ENCODE measurements at regions not wholly inside any gene's neighbourhood (a gene's known extent, or its start where the extent isn't known, plus 50 kb on each side); places are given as distances from the start of the nearest gene placed in this dataset.

- ATAC-seq (ENCODE audit: poor library complexity) (no peak), DNase-seq (no peak)
- intact Hi-C loops (cut with DNase I), result no loop called here
Measured at GRCh38 chr3:163953526-163953925, 1124.8 kb downstream of the SI start.

DNA sequence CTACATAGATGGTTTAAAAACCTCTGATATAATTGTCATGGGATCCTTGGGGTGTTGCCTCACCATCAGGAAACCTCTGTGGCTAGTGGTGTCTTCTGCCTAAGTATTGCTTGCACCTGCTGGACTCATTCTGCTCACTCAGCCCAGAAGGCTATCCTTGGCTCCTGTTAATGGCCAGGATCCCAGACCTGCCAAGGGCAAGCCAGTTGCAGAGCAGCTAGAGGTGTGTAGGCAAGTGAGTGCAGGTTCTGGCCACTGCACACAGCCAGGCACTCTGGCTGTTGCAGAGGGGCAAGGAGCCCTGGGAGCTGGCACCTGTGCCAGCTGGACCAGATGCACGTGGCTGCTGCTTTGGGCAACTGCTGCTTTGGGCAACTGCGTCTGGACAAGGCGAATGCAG is 1125.8 kb downstream of the SI start:
- ATAC-seq (ENCODE audit: poor library complexity) (no peak), DNase-seq (no peak)
- intact Hi-C loops (cut with DNase I), result no loop called here

DNA sequence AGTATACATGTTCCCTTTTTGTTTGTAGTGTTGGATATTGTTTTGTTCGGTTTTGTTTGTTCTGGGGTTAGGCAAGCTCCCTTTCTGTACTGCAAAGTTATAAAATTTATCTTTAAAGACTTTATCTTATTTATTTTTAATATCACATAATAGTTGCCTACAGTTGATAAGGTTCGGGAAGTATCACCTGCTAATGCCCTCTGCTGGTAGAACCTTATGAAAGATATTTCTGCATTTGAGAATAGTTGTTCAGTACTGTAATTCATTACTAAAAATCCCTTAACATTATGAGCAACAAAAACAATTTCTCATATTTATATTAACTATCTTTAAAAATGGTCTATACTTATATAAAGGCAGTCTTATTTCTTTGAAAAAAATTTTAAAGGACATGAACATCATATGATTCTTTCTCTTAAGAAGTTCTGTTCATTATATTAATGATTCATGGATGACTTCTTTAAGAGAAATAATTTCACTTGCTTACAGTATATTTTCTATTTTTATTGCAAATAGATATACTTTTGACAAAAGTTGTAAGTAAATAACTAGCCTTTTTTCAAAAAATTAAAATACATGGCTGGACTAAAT is 1126.8 kb downstream of the SI start:
- no peak for DNase-seq
- no peak for ATAC-seq (ENCODE audit: poor library complexity)
- intact Hi-C loops (cut with DNase I), result no loop called here

DNA sequence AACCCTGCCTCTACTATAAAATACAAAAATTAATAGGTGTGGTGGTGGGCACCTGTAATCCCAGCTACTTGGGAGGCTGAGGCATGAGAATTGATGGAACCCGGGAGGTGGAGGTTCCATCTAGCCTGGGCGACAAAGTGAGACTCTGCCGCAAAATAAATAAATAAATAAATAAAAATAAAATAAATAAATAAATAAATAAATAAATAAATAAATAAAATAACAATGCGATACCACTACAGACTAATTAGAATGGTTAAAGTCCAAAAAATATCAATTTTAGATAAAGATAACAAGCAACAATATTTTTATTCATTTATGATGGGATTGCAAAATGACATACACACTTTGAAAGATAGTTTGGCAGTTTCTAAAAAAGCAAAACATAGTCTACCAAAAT is 1131.5 kb downstream of the SI start:
- DNase-seq, result no peak
- intact Hi-C loops (cut with DNase I), result no loop called here
- no peak for ATAC-seq (ENCODE audit: poor library complexity)

- intact Hi-C loops (cut with DNase I), result no loop called here
- ATAC-seq (ENCODE audit: poor library complexity) (no peak), DNase-seq (no peak)
Measured at GRCh38 chr3:163943664-163944063, 1134.6 kb downstream of the SI start.

GRCh38 chr3:163939926-163940325 is 1138.4 kb downstream of the SI start:
- DNase-seq, result no peak
- intact Hi-C loops (cut with DNase I), result no loop called here
- no peak for ATAC-seq (ENCODE audit: poor library complexity)

- ATAC-seq (ENCODE audit: poor library complexity) (no peak), DNase-seq (no peak)
- intact Hi-C loops (cut with DNase I), result no loop called here
Measured at GRCh38 chr3:163936543-163936942, 1141.8 kb downstream of the SI start.

GRCh38 chr3:163935411-163935810 is 1142.9 kb downstream of the SI start:
- ATAC-seq (ENCODE audit: poor library complexity), result no peak
- DNase-seq, result no peak
- intact Hi-C loops (cut with DNase I), result no loop called here

- intact Hi-C loops (cut with DNase I), result no loop called here
- ATAC-seq (ENCODE audit: poor library complexity) (no peak), DNase-seq (no peak)
Measured at GRCh38 chr3:163929069-163929652, 1149.1 kb downstream of the SI start.

GRCh38 chr3:163927521-163927920 is 1150.8 kb downstream of the SI start:
- DNase-seq (no peak), ATAC-seq (ENCODE audit: poor library complexity) (no peak)
- intact Hi-C loops (cut with DNase I), result no loop called here

GRCh38 chr3:163924600-163924999 is 1153.7 kb downstream of the SI start:
- no peak for DNase-seq
- intact Hi-C loops (cut with DNase I), result no loop called here
- ATAC-seq (ENCODE audit: poor library complexity), result no peak

- ATAC-seq (ENCODE audit: poor library complexity) (no peak), DNase-seq (no peak)
- intact Hi-C loops (cut with DNase I), result no loop called here
Measured at GRCh38 chr3:163919154-163919553, 1159.1 kb downstream of the SI start.

DNA sequence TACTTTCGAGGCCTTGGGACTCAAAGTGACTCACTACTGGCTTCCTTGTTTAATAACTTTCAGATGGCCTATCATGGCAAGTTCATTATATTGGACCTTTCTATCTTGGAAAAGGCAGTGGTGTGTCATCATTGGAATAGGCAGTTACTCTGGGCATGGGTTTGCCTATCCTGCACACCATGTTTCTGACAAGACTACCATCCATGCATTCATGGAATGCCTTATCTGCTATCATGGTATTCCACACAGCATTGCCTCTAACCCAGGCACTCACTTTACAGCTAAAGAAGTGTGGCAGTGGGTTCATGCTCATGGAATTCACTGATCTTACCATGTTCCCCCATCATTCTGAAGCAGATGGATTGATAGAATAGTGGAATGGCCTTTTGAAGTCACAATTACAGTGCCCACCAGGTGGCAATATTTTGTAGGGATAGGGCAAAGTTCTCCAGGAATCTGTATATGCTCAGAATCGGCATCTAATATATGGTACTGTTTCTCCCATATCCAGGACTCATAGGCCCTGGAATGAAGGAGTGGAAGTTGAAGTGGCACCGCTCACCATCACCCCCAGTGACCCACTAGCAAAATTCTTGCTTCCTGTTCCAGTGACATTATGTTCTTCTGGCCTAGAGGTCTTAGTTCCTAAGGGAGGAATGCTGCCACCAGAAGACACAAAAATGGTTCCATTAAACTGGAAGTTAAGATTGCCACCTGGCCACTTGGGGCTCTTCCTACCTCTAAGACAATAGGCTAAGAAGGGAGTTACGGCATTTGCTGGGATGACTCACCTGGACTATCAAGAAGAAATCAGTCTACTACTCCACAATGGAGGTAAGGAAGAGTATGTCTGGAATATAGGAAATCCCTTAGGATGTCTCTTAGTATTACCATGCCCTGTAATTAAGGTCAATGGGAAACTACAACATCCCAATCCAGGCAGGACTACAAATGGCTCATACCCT is 1161.4 kb downstream of the SI start:
- DNase-seq (no peak), ATAC-seq (ENCODE audit: poor library complexity) (no peak)
- intact Hi-C loops (cut with DNase I), result no loop called here

DNA sequence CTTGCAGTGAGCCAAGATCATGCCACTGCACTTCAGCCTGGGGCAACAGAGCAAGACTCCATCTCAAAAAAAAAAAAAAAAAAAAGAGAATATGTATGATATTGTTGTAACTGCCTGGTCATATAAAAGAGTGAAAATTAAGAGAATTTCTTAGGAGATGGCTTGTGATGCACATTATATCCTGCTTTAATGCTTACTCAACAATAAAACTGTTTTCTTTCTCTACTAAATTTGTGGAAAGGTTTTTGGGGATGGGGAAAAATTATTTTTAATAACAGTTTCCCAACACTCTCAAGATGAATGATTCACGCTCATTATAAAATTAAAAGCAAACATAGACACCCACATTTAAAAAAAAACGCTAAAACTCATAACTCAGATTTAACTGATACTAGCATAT is 1163.0 kb downstream of the SI start:
- DNase-seq, result no peak
- ATAC-seq (ENCODE audit: poor library complexity), result no peak
- intact Hi-C loops (cut with DNase I), result no loop called here

- ATAC-seq (ENCODE audit: poor library complexity) (no peak), DNase-seq (no peak)
- intact Hi-C loops (cut with DNase I), result no loop called here
Measured at GRCh38 chr3:163914567-163914966, 1163.7 kb downstream of the SI start.

GRCh38 chr3:163891771-163892170 is 1186.5 kb downstream of the SI start:
- intact Hi-C loops (cut with DNase I), result no loop called here
- ATAC-seq (ENCODE audit: poor library complexity), result no peak
- DNase-seq, result no peak

GRCh38 chr3:163890661-163891060 is 1187.6 kb downstream of the SI start:
- DNase-seq (no peak), ATAC-seq (ENCODE audit: poor library complexity) (no peak)
- intact Hi-C loops (cut with DNase I), result no loop called here

- DNase-seq (no peak), ATAC-seq (ENCODE audit: poor library complexity) (no peak)
- intact Hi-C loops (cut with DNase I), result no loop called here
Measured at GRCh38 chr3:163879172-163879571, 1199.1 kb downstream of the SI start.

- no peak for DNase-seq
- intact Hi-C loops (cut with DNase I), result no loop called here
- no peak for ATAC-seq (ENCODE audit: poor library complexity)
Measured at GRCh38 chr3:163878396-163878795, 1199.9 kb downstream of the SI start.

GRCh38 chr3:163877805-163878204 is 1200.5 kb downstream of the SI start:
- ATAC-seq (ENCODE audit: poor library complexity) (no peak), DNase-seq (no peak)
- intact Hi-C loops (cut with DNase I), result no loop called here
